Islet precursor cell (in vitro differentiated cells): ENCODE measurements at regions not wholly inside any gene's neighbourhood (a gene's known extent, or its start where the extent isn't known, plus 50 kb on each side); places are given as distances from the start of the nearest gene placed in this dataset.

ENCODE experiments used
- DNase-seq: peaks from one replicate; pipeline ENCODE4 v3.0.0-alpha.2; 2018

DNA sequence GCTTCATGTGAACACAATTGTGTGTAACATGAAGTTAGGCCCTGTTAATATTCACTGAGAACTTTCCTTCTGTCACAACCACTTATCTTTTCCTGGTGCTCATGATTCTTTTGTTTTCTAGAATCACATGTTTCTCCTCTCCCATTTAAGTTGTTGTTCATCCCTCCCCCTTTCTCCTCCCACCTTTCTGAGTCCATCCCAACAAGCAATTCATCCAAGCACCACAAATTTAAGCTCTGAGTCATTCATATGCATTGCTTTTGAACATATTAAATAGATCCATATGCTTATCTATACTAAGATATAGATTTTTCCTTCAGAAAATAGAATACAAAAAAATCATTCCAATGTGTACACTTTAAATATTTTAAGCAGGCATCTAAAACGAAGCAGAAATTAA is 75.2 kb upstream of the NFIB start:
- DNase-seq, result no peak

DNA sequence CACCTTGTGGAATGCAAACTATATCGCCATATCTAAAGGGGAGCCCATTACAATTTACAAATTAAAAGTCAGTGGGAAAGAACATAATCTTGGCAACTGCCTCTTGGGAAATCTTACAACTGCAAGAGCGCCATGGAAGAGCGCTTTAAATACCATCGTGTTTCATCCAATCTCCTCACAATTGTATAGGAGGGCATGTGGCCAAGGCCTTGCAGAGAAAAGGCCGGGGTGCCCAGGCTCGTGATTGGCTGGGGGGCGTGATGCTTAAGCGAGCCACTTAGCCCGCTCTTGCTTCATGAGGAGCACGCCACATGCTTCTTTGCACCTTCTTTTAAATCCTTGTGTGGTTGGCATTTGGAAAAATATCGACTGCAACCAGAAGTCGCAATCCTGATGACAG is 69.8 kb upstream of the NFIB start:
- no peak for DNase-seq

DNA sequence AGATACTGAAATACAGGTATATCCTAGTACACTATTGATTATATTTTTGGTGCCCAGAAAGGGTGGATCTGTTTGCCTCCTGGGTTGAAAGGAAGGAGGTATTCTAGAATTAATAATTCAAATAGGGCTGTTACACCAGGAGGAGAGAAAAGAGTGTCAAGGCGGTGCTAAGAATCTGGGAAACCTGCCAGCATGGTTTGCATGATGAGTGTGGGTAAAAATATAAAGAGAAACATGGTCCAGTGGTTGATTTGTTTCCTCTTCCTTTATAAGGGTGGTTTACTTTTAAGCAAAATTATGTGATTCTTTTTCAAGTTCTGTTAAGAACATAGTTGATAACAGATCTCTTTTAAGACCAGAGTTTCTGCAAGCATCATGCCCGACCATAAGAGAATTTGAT is 69.4 kb upstream of the NFIB start:
- no peak for DNase-seq

DNA sequence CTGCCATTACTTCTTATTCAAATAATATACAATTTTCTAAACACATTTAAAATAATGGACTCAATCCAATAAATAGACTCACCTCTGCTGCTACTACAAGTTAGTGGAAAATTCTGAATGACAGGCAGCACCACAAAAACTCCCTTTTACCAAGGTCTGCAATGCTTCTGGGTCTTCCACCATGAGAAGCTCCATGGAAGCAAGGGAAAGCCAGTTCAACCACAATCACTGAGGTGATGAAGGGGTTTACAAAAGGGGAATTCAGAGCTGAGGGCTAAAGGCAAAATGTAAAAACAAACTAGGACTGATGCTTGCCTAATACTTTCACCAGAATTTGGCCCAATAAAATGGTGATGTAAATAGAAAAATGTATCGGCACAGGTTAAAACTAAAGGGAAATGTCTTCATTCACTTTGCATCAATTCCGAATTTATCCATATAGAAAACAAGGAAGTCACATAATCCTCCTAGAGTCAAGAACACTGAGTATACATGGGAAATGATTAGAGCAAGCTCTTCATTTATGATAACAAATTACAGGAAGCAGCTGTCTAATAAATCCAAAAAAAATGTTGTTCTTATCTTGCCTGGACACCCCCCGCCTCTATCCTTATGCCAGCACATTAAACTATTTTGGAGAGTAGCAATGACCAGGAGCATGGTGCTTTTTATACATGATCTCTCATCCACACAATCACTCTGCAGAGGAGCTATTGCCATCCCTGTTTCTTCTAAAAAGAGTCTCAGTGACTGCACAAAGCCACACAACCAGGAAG is 66.3 kb upstream of the NFIB start:
- DNase-seq, result no peak

DNA sequence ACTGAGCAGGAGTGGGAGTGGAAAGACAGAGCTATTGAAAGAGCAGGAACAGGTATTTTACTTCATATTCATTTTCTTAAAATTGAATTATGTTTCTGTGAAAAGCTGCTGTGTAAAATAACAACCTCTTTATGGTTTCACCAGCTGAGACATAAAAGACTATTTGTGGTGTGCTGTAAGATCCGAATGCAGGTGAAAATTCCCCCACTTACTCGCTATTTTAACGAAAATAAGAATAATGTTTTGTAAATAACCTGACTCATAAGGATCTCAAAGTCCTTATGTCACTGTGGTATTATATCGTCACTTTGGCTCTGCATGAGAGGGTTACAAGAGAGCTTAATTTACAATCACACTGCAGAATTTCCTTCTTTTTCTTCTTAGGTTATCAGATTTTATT is 65.3 kb upstream of the NFIB start:
- no peak for DNase-seq

DNA sequence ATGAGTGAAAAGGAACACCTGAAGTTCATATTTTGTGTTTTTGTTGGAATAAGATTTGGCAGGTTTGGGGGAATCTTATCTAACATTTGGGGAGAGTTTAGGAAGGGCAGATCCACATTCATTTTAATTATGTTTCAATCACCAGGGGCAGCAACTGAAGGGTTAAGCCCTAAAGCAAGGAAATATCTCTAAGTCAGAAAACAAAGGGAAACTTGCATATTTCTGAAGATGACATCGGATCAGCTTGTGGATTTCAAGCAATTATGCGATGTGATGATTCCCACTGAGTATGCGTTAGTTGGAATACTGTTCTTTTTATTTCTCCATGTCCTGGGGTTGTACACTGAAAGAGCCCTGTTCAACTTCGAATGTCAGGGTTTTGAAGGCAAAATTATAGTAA is 59.8 kb upstream of the NFIB start:
- no peak for DNase-seq

DNA sequence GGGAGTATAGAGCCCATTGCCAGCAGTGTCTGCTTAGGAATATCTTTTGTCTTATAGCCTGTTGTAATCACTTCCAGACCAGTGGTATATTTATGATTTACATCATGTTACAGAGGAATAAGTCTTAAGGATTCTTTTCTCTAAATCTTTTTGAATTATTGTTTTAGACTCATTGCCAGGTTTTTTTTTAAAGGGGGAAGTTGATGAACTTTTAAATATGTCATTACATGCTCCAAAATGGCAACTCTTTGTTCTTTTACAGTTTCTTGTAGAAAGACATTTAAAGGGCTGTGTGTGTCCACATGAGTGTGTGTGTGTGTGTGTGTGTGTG is 59.4 kb upstream of the NFIB start:
- DNase-seq, result no peak

DNA sequence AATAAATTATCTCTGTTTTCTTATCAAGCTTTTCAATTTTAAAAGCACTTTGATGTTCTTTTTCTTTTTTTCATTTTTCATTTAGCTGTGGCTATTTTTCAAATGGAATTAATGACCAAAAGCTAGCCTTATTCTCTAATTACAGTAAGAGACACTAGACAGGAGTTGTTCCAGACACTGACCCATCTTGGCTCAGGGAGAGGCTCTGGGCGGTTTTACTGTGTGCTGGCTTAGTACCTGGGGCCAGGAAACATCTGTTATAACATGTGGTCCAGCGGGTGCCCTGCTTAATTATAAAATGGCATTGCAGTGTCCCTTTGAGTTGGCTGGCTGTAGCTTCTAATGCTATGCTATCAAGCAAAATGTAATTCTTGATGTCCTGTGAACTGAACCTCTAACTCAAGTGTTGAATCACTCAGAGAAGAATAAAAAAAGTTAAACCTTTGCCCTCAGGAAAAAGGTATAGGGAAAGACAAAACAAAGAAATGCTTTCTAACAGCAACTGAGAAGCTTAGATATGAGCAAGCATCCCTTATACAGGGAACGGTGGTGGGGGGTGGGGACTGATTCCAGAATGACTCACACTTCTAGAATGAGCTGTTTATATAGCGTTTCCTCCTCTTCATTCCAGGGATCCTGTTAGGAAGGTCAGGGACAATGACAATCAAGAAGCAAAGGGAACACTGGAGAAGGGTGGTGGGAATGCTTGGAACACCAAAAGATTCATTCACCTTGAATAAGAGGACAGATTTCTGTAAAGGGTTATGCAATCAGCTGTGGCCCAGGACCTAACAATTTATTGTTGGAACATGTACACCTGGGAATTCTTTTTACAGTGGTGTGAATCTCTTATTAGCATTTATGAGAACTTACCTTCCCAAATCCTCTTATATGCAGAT is 58.7 kb upstream of the NFIB start:
- peak; percentile 90 for DNase-seq

DNA sequence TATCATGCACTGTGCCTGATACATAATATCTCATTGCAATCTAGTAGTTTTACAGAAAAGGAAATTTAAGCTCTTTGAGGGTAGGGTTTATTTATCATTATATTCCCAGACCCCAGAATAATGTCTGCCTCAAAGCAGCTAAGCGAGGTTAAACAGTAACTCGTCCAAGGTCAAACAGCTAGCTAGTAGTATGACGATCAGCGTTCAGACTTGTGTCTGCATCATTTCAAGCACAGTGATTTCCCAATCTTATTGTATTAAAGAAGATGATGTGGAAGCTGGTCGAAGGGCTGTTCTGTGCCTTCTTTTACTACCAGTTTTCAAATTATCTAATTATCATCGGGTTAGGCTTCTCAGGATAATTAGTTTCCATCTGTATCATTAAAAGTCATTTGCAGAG is 55.1 kb upstream of the NFIB start:
- DNase-seq, result no peak

DNA sequence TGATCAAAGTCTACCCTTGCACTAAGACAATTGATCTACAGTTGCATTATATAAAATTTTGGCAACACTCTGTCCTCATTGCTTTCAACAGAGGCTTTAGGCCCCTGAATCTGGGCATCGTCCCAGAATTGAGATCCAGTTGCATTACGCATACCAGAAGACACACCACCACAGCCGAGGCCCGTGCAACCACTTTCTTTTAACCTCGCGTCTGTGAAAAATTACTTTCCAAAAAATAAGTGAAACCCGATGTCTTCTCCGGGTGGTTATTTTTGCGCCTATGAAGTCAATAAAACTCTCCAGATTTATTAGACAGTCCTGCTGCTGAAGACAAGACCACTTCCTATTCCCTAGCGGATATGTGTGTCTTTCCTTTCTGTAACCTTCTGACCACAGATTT is 52.1 kb upstream of the NFIB start:
- no peak for DNase-seq

DNA sequence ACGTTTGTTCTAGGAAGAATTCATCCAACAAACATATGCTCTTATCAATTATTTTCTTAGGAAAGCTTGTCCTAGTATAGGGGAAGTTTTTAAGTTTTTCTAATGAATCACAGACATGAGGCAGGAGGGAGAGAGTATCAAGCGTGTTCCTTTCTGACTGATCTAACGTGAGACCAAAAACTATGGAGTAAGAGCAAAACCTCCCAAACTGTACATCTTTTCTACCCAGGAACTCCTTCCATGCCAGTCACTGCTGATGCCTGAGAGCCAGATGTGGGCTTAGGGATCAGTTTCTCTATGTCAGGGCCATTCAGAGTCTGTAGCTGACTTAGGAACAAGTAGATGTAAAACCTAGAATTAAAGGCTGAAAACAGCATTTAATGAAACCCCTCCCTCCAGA is 51.7 kb upstream of the NFIB start:
- no peak for DNase-seq
